ENCODE measurements at regions not wholly inside any gene's neighbourhood (a gene's known extent, or its start where the extent isn't known, plus 50 kb on each side); places are given as distances from the start of the nearest gene placed in this dataset.
A peak's percentile ranks its signal among the peaks of the same experiment; 100 is the strongest.

- DNase-seq: no peak
- Histone ChIP-seq H3K9me3 (ENCODE audit: control insufficient read depth, low read depth, low read length) (no peaks in the 10 kb centered on the region), H3K4me1 (ENCODE audit: control insufficient read depth, insufficient read depth, low read length) (no peaks in the 10 kb centered on the region), H3K36me3 (ENCODE audit: control insufficient read depth, insufficient read depth, low read length) (no peaks in the 10 kb centered on the region), H3K27ac (ENCODE audit: low read length) (no peak overlapping the region), H3K27me3 (ENCODE audit: control insufficient read depth, insufficient read depth, low read length) (no peaks in the 10 kb centered on the region), H3K4me3 (ENCODE audit: low read length) (no peak overlapping the region)
- 82% methylated on average over 2 of the region's 2 CpGs for WGBS (ENCODE audit: insufficient coverage, low lambda C conversion rate)
Observed at GRCh38 chr5:34517249-34517648, 138.9 kb upstream of the RAI14 start.

GRCh38 chr5:34519489-34520220 lies 136.5 kb upstream of the RAI14 start:
- WGBS (ENCODE audit: insufficient coverage, low lambda C conversion rate): no CpG with 5 or more reads among the region's 3 CpGs
- Histone ChIP-seq H3K4me3 (ENCODE audit: low read length) (no peak overlapping the region), H3K27me3 (ENCODE audit: control insufficient read depth, insufficient read depth, low read length) (no peaks in the 10 kb centered on the region), H3K4me1 (ENCODE audit: control insufficient read depth, insufficient read depth, low read length) (peaks cover 6% of the 10 kb centered on the region), H3K27ac (ENCODE audit: low read length) (no peak overlapping the region), H3K36me3 (ENCODE audit: control insufficient read depth, insufficient read depth, low read length) (no peaks in the 10 kb centered on the region), H3K9me3 (ENCODE audit: control insufficient read depth, low read depth, low read length) (no peaks in the 10 kb centered on the region)
- DNase-seq: no peak

- DNase-seq: peak; percentile 35 to 52
- peak overlapping the region; percentile 35 for H3K27ac ChIP-seq (ENCODE audit: low read length)
Observed at GRCh38 chr5:34521628-34522290, 134.4 kb upstream of the RAI14 start.

GRCh38 chr5:34522599-34523386 lies 133.3 kb upstream of the RAI14 start:
- peak; percentile 70 to 77 for DNase-seq
- H3K9me3 ChIP-seq (ENCODE audit: control insufficient read depth, low read depth, low read length): no peaks in the 10 kb centered on the region
- no peaks in the 10 kb centered on the region for H3K27me3 ChIP-seq (ENCODE audit: control insufficient read depth, insufficient read depth, low read length)
- no peaks in the 10 kb centered on the region for H3K36me3 ChIP-seq (ENCODE audit: control insufficient read depth, insufficient read depth, low read length)
- 43% methylated on average over 2 of the region's 11 CpGs for WGBS (ENCODE audit: insufficient coverage, low lambda C conversion rate)
- peaks cover 8% of the 10 kb centered on the region for H3K4me1 ChIP-seq (ENCODE audit: control insufficient read depth, insufficient read depth, low read length)
- H3K27ac ChIP-seq (ENCODE audit: low read length): peak overlapping the region; percentile 14
- no peak overlapping the region for H3K4me3 ChIP-seq (ENCODE audit: low read length)

More at GRCh38 chr5:34521628-34522290, 134.4 kb upstream of the RAI14 start:
- Histone ChIP-seq H3K27me3 (ENCODE audit: control insufficient read depth, insufficient read depth, low read length) (no peaks in the 10 kb centered on the region), H3K36me3 (ENCODE audit: control insufficient read depth, insufficient read depth, low read length) (no peaks in the 10 kb centered on the region), H3K4me1 (ENCODE audit: control insufficient read depth, insufficient read depth, low read length) (peaks cover 8% of the 10 kb centered on the region), H3K9me3 (ENCODE audit: control insufficient read depth, low read depth, low read length) (no peaks in the 10 kb centered on the region), H3K4me3 (ENCODE audit: low read length) (no peak overlapping the region)
- WGBS (ENCODE audit: insufficient coverage, low lambda C conversion rate): no CpG with 5 or more reads among the region's 8 CpGs

GRCh38 chr5:34523387-34523726 lies 132.8 kb upstream of the RAI14 start:
- DNase-seq: no peak
- H3K27ac ChIP-seq (ENCODE audit: low read length): no peak overlapping the region
- H3K27me3 ChIP-seq (ENCODE audit: control insufficient read depth, insufficient read depth, low read length): no peaks in the 10 kb centered on the region
- H3K36me3 ChIP-seq (ENCODE audit: control insufficient read depth, insufficient read depth, low read length): no peaks in the 10 kb centered on the region
- no peaks in the 10 kb centered on the region for H3K9me3 ChIP-seq (ENCODE audit: control insufficient read depth, low read depth, low read length)
- 14% methylated on average over 1 of the region's 1 CpG for WGBS (ENCODE audit: insufficient coverage, low lambda C conversion rate)
- peaks cover 8% of the 10 kb centered on the region for H3K4me1 ChIP-seq (ENCODE audit: control insufficient read depth, insufficient read depth, low read length)
- H3K4me3 ChIP-seq (ENCODE audit: low read length): no peak overlapping the region

- Histone ChIP-seq H3K4me1 (ENCODE audit: control insufficient read depth, insufficient read depth, low read length) (peaks cover 8% of the 10 kb centered on the region), H3K4me3 (ENCODE audit: low read length) (no peak overlapping the region), H3K27ac (ENCODE audit: low read length) (no peak overlapping the region), H3K27me3 (ENCODE audit: control insufficient read depth, insufficient read depth, low read length) (no peaks in the 10 kb centered on the region), H3K36me3 (ENCODE audit: control insufficient read depth, insufficient read depth, low read length) (no peaks in the 10 kb centered on the region), H3K9me3 (ENCODE audit: control insufficient read depth, low read depth, low read length) (no peaks in the 10 kb centered on the region)
- WGBS (ENCODE audit: insufficient coverage, low lambda C conversion rate): no CpG with 5 or more reads among the region's 1 CpG
- no peak for DNase-seq
Observed at GRCh38 chr5:34524123-34524522, 132.0 kb upstream of the RAI14 start.

- no peak for DNase-seq
- 44% methylated on average over 2 of the region's 6 CpGs for WGBS (ENCODE audit: insufficient coverage, low lambda C conversion rate)
- no peaks in the 10 kb centered on the region for H3K9me3 ChIP-seq (ENCODE audit: control insufficient read depth, low read depth, low read length)
- no peak overlapping the region for H3K27ac ChIP-seq (ENCODE audit: low read length)
- no peak overlapping the region for H3K4me3 ChIP-seq (ENCODE audit: low read length)
- peaks cover 8% of the 10 kb centered on the region for H3K4me1 ChIP-seq (ENCODE audit: control insufficient read depth, insufficient read depth, low read length)
- no peaks in the 10 kb centered on the region for H3K27me3 ChIP-seq (ENCODE audit: control insufficient read depth, insufficient read depth, low read length)
- H3K36me3 ChIP-seq (ENCODE audit: control insufficient read depth, insufficient read depth, low read length): no peaks in the 10 kb centered on the region
Observed at GRCh38 chr5:34525761-34526160, 130.4 kb upstream of the RAI14 start.

- Histone ChIP-seq H3K4me3 (ENCODE audit: low read length) (no peak overlapping the region), H3K9me3 (ENCODE audit: control insufficient read depth, low read depth, low read length) (no peaks in the 10 kb centered on the region), H3K36me3 (ENCODE audit: control insufficient read depth, insufficient read depth, low read length) (no peaks in the 10 kb centered on the region), H3K27ac (ENCODE audit: low read length) (peak overlapping the region; percentile 48), H3K4me1 (ENCODE audit: control insufficient read depth, insufficient read depth, low read length) (peaks cover 8% of the 10 kb centered on the region), H3K27me3 (ENCODE audit: control insufficient read depth, insufficient read depth, low read length) (no peaks in the 10 kb centered on the region)
- peak; percentile 62 to 66 for DNase-seq
- WGBS (ENCODE audit: insufficient coverage, low lambda C conversion rate): no CpG with 5 or more reads among the region's 3 CpGs
Observed at GRCh38 chr5:34526682-34527305, 129.3 kb upstream of the RAI14 start.

GRCh38 chr5:34529581-34530331 lies 126.4 kb upstream of the RAI14 start:
- Histone ChIP-seq H3K27me3 (ENCODE audit: control insufficient read depth, insufficient read depth, low read length) (no peaks in the 10 kb centered on the region), H3K27ac (ENCODE audit: low read length) (no peak overlapping the region), H3K9me3 (ENCODE audit: control insufficient read depth, low read depth, low read length) (no peaks in the 10 kb centered on the region), H3K4me1 (ENCODE audit: control insufficient read depth, insufficient read depth, low read length) (peaks cover 2% of the 10 kb centered on the region), H3K4me3 (ENCODE audit: low read length) (no peak overlapping the region), H3K36me3 (ENCODE audit: control insufficient read depth, insufficient read depth, low read length) (no peaks in the 10 kb centered on the region)
- DNase-seq: no peak
- WGBS (ENCODE audit: insufficient coverage, low lambda C conversion rate): 77% methylated on average over 3 of the region's 10 CpGs

- no peaks in the 10 kb centered on the region for H3K9me3 ChIP-seq (ENCODE audit: control insufficient read depth, low read depth, low read length)
- no CpG with 5 or more reads among the region's 2 CpGs for WGBS (ENCODE audit: insufficient coverage, low lambda C conversion rate)
- no peak overlapping the region for H3K4me3 ChIP-seq (ENCODE audit: low read length)
- H3K36me3 ChIP-seq (ENCODE audit: control insufficient read depth, insufficient read depth, low read length): no peaks in the 10 kb centered on the region
- H3K27me3 ChIP-seq (ENCODE audit: control insufficient read depth, insufficient read depth, low read length): no peaks in the 10 kb centered on the region
- peaks cover 2% of the 10 kb centered on the region for H3K4me1 ChIP-seq (ENCODE audit: control insufficient read depth, insufficient read depth, low read length)
- H3K27ac ChIP-seq (ENCODE audit: low read length): no peak overlapping the region
- DNase-seq: no peak
Observed at GRCh38 chr5:34530637-34531036, 125.5 kb upstream of the RAI14 start.
